H9 (cell line): ENCODE measurements at regions not wholly inside any gene's neighbourhood (a gene's known extent, or its start where the extent isn't known, plus 50 kb on each side); places are given as distances from the start of the nearest gene placed in this dataset.

Source experiments
- DNase-seq: peaks from one replicate; pipeline ENCODE4 v3.0.0-alpha.2; 2017
- H2AFZ ChIP-seq: one replicate; pipeline ENCODE4 v1.6.1; 2013; ENCODE audit warnings: mild to moderate bottlenecking, low read length, control low read depth, moderate library complexity
- H2AK5ac ChIP-seq: 2 replicates; pipeline ENCODE4 v1.6.1; 2013; ENCODE audit warnings: low read length, control low read depth, mixed read lengths; ENCODE audit not compliant: insufficient read length
- H2BK120ac ChIP-seq: one replicate; pipeline ENCODE4 v1.6.1; 2013; ENCODE audit warnings: low read depth, mild to moderate bottlenecking, low read length, control low read depth, inconsistent platforms; ENCODE audit not compliant: poor library complexity, severe bottlenecking
- H2BK12ac ChIP-seq: 2 replicates; pipeline ENCODE4 v1.6.1; 2013; ENCODE audit warnings: low read length, control low read depth, mixed read lengths, low read depth; ENCODE audit not compliant: insufficient read length
- H2BK15ac ChIP-seq: 2 replicates; pipeline ENCODE4 v1.6.1; 2013; ENCODE audit warnings: low read depth, low read length, control low read depth
- H2BK20ac ChIP-seq: one replicate; pipeline ENCODE4 v1.6.1; 2013; ENCODE audit warnings: low read depth, mild to moderate bottlenecking, low read length, control low read depth, inconsistent platforms; ENCODE audit not compliant: poor library complexity, severe bottlenecking
- H2BK5ac ChIP-seq: 2 replicates; pipeline ENCODE4 v1.6.1; 2013; ENCODE audit warnings: low read length, control low read depth, mixed read lengths; ENCODE audit not compliant: insufficient read length
- H3K14ac ChIP-seq: 2 replicates; pipeline ENCODE4 v1.6.1; 2013; ENCODE audit warnings: low read length, control low read depth; ENCODE audit not compliant: insufficient read depth
- H3K18ac ChIP-seq: 2 replicates; pipeline ENCODE4 v1.6.1; 2013; ENCODE audit warnings: low read depth, mild to moderate bottlenecking, mixed read lengths, low read length, control low read depth; ENCODE audit not compliant: insufficient read length
- H3K23ac ChIP-seq: 2 replicates; pipeline ENCODE4 v1.6.1; 2013; ENCODE audit warnings: low read length, control low read depth, mixed read lengths, low read depth; ENCODE audit not compliant: insufficient read length
- H3K23me2 ChIP-seq: 2 replicates; pipeline ENCODE4 v1.6.1; 2013; ENCODE audit warnings: low read depth, mild to moderate bottlenecking, mixed read lengths, low read length, control low read depth; ENCODE audit not compliant: insufficient read length, poor library complexity, severe bottlenecking
- H3K27ac ChIP-seq: 2 replicates; pipeline ENCODE4 v1.5.1; 2013; ENCODE audit warnings: low read length, control low read depth, mixed read lengths, low read depth; ENCODE audit not compliant: insufficient read length
- H3K27me3 ChIP-seq: 2 replicates; pipeline ENCODE4 v1.6.1; 2013; ENCODE audit warnings: low read length, control low read depth, inconsistent platforms; ENCODE audit not compliant: insufficient read depth
- H3K4ac ChIP-seq: 2 replicates; pipeline ENCODE4 v1.6.1; 2013; ENCODE audit warnings: low read depth, mild to moderate bottlenecking, control low read depth, inconsistent platforms, low read length, moderate library complexity
- H3K4me1 ChIP-seq: 2 replicates; pipeline ENCODE4 v1.6.1; 2013; ENCODE audit warnings: low read length, control low read depth, inconsistent platforms; ENCODE audit not compliant: insufficient read depth
- H3K4me2 ChIP-seq: 2 replicates; pipeline ENCODE4 v1.6.1; 2013; ENCODE audit warnings: low read length, control low read depth, mixed read lengths; ENCODE audit not compliant: insufficient read length, insufficient read depth
- H3K56ac ChIP-seq: 2 replicates; pipeline ENCODE4 v1.6.1; 2013; ENCODE audit warnings: low read depth, mild to moderate bottlenecking, mixed read lengths, low read length, control low read depth; ENCODE audit not compliant: insufficient read length
- H3K79me1 ChIP-seq: 2 replicates; pipeline ENCODE4 v1.6.1; 2013; ENCODE audit warnings: low read depth, mild to moderate bottlenecking, moderate library complexity, low read length, control low read depth, inconsistent platforms; ENCODE audit not compliant: insufficient read depth, poor library complexity, severe bottlenecking
- H3K79me2 ChIP-seq: 2 replicates; pipeline ENCODE4 v1.6.1; 2013; ENCODE audit warnings: low read length, control low read depth, inconsistent platforms; ENCODE audit not compliant: insufficient read depth
- H3K9ac ChIP-seq: 2 replicates; pipeline ENCODE4 v1.6.1; 2013; ENCODE audit warnings: low read length, control low read depth, mixed read lengths; ENCODE audit not compliant: insufficient read length; ENCODE audit errors: extremely low read depth
- H3K9me3 ChIP-seq: one replicate; pipeline ENCODE4 v1.6.1; 2013; ENCODE audit warnings: low read depth, low read length, inconsistent platforms; ENCODE audit not compliant: control insufficient read depth
- H3T11ph ChIP-seq: one replicate; pipeline ENCODE4 v1.6.1; 2013; ENCODE audit warnings: mild to moderate bottlenecking, low read length, control low read depth, inconsistent platforms
- H4K20me1 ChIP-seq: one replicate; pipeline ENCODE4 v1.6.1; 2013; ENCODE audit not compliant: control insufficient read depth, insufficient read length, insufficient read depth
- H4K5ac ChIP-seq: 2 replicates; pipeline ENCODE4 v1.6.1; 2013; ENCODE audit warnings: low read depth, mild to moderate bottlenecking, mixed read lengths, low read length, control low read depth; ENCODE audit not compliant: insufficient read length
- H4K8ac ChIP-seq: replicated peaks from 2 replicates; pipeline ENCODE4 v1.6.1; 2013; ENCODE audit warnings: low read length, control low read depth, mixed read lengths, low read depth; ENCODE audit not compliant: insufficient read length
- H4K91ac ChIP-seq: 2 replicates; pipeline ENCODE4 v1.6.1; 2013; ENCODE audit warnings: low read depth, mild to moderate bottlenecking, moderate library complexity, mixed read lengths, low read length, control low read depth; ENCODE audit not compliant: insufficient read length
- H3K27ac Mint-ChIP-seq, 3 experiments: 2 replicates in 2 of 3; 3 replicates in 1 of 3; pipeline ENCODE4 v1.8.0; 2020 to 2021; ENCODE audit warnings: mixed read lengths in 3 of 3, mild to moderate bottlenecking in 1 of 3, moderate library complexity in 1 of 3
- H3K27me3 Mint-ChIP-seq: 2 replicates; pipeline ENCODE4 v1.8.0; 2021; ENCODE audit warnings: low read depth, mild to moderate bottlenecking, moderate library complexity, mixed read lengths
- H3K36me3 Mint-ChIP-seq, 3 experiments: 2 replicates in 2 of 3; 3 replicates in 1 of 3; pipeline ENCODE4 v1.8.0; 2020 to 2021; ENCODE audit warnings: low read depth in 3 of 3, mixed read lengths in 3 of 3; ENCODE audit not compliant: insufficient read depth in 1 of 3
- H3K4me1 Mint-ChIP-seq, 2 experiments: 2 replicates each; pipeline ENCODE4 v1.8.0; 2020; ENCODE audit warnings: mixed read lengths in 2 of 2
- H3K4me3 Mint-ChIP-seq, 2 experiments: 2 replicates in 1 of 2; 3 replicates in 1 of 2; pipeline ENCODE4 v1.8.0; 2020 to 2021; ENCODE audit warnings: mild to moderate bottlenecking in 2 of 2, mixed read lengths in 2 of 2, moderate library complexity in 1 of 2
- H3K9me3 Mint-ChIP-seq, 2 experiments: 2 replicates in 1 of 2; 3 replicates in 1 of 2; pipeline ENCODE4 v1.8.0; 2020; ENCODE audit warnings: mild to moderate bottlenecking in 2 of 2, mixed read lengths in 2 of 2, moderate library complexity in 1 of 2
- CTCF ChIP-seq: fragments of 200-600 bp; sonication (generic); conservative IDR thresholded peaks from 3 replicates; pipeline ENCODE4 v1.8.0; 2021; ENCODE audit warnings: antibody characterized with exemption, mild to moderate bottlenecking
- WGBS: extraction: QIAGEN DNeasy Blood & Tissue Kit; methylation state at CpG from one replicate; pipeline ENCODE4 v1.1.7; 2013; ENCODE audit warnings: missing lambda C conversion rate, low lambda C conversion rate, mixed read lengths; ENCODE audit not compliant: insufficient read length; ENCODE audit errors: extremely low coverage; 5-methylcytosine and 5-hydroxymethylcytosine counted together

- Histone ChIP-seq H2BK120ac (no peak overlapping the region), H3K4me1 (no peaks in the 10 kb centered on the region), H2BK12ac (no peak overlapping the region), H3K14ac (no peak overlapping the region), H3K79me1 (no peaks in the 10 kb centered on the region), H3K4me2 (no peak overlapping the region), H2BK15ac (no peak overlapping the region), H3K4ac (no peak overlapping the region), H3K23ac (no peak overlapping the region), H2BK20ac (no peak overlapping the region), H3K9ac (no peak overlapping the region), H3K9me3 (peaks cover 9% of the 10 kb centered on the region), H3K23me2 (no peaks in the 10 kb centered on the region), H2AK5ac (no peak overlapping the region), H4K20me1 (no peaks in the 10 kb centered on the region), H2BK5ac (no peak overlapping the region), H4K5ac (no peak overlapping the region), H3K18ac (no peak overlapping the region), H3K79me2 (no peaks in the 10 kb centered on the region), H4K91ac (no peak overlapping the region), H3K27me3 (no peaks in the 10 kb centered on the region), H3K56ac (no peak overlapping the region), H2AFZ (no peak overlapping the region), H3K27ac (no peak overlapping the region), H4K8ac (no peak overlapping the region), H3T11ph (no peak overlapping the region)
- Mint-ChIP-seq H3K4me3 (no peak overlapping the region), H3K36me3 (peaks cover 6 to 18% (median 8%) of the 10 kb centered on the region in 3 experiments), H3K27me3 (no peaks in the 10 kb centered on the region), H3K9me3 (peaks cover 12 to 18% of the 10 kb centered on the region in 2 experiments), H3K4me1 (no peaks in the 10 kb centered on the region), H3K27ac (no peak overlapping the region)
- WGBS, result no CpG with 5 or more reads among the region's 4 CpGs
- no peak for TF ChIP-seq CTCF
- no peak for DNase-seq
These were observed 189.2 kb downstream of the TOX3 start for GRCh38 chr16:52357711-52358110.
